Colonic mucosa (tissue), 4 donors: ENCODE measurements at regions not wholly inside any gene's neighbourhood (a gene's known extent, or its start where the extent isn't known, plus 50 kb on each side); places are given as distances from the start of the nearest gene placed in this dataset.

Source experiments
- DNase-seq: peaks from one replicate; pipeline ENCODE4 v3.0.0-alpha.2; 2020
- H3K27ac ChIP-seq: fragments of 200-600 bp; one replicate; pipeline ENCODE4 v1.8.0; 2021
- H3K27me3 ChIP-seq: fragments of 200-600 bp; one replicate; pipeline ENCODE4 v1.8.0; 2021
- H3K36me3 ChIP-seq: fragments of 200-600 bp; one replicate; pipeline ENCODE4 v1.8.0; 2021
- H3K4me1 ChIP-seq: fragments of 200-600 bp; one replicate; pipeline ENCODE4 v1.8.0; 2021; ENCODE audit warnings: mild to moderate bottlenecking
- H3K4me3 ChIP-seq: fragments of 200-600 bp; one replicate; pipeline ENCODE4 v1.8.0; 2021
- H3K9ac ChIP-seq, 2 donors: one replicate each; pipeline ENCODE4 v1.7.0; 2013; ENCODE audit warnings: control low read depth in 2 of 2, low read depth in 2 of 2, low read length in 2 of 2
- H3K9me3 ChIP-seq: fragments of 200-600 bp; one replicate; pipeline ENCODE4 v1.8.0; 2021
- intact Hi-C: fragments of 100-400 bp; cut with DNase I; formaldehyde crosslinking; loops from one replicate; pipeline ENCODE4 v1.14.1; 2022
- TF ChIP-seq, protein P1 (sequence below): fragments of 200-600 bp; IDR thresholded peaks from one replicate; pipeline ENCODE4 v1.8.0; 2022; ENCODE audit warnings: antibody characterized with exemption, mild to moderate bottlenecking
- donor health status: healthy.
- donor health status: DM: no; HTN: no; CAD: no.
- donor health status: DM: no; HTN: no; CAD: no.

DNA sequence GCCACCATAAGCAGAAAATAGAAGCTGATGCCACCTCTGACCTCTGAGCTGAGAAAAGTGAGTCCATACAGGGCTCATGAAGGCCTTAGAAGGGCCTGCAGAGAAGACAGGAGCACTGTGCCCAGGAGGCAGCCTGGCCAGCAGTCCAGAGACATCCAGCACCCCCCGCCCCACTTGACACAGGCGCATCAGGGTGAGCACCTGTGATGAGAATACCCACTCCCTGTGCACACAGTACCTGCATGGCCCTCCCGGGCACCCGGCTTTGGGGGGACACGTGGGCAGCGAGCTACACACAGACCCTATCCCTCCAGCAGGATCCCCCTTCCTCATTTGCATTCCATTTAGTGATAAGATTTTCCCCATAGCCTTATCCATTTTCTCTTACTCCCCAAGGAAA is 63.6 kb upstream of the NSMCE3 start:
- Histone ChIP-seq H3K9me3 (no peaks in the 10 kb centered on the region), H3K27me3 (no peaks in the 10 kb centered on the region), H3K4me3 (no peak overlapping the region), H3K4me1 (no peaks in the 10 kb centered on the region), H3K36me3 (no peaks in the 10 kb centered on the region), H3K27ac (no peak overlapping the region), H3K9ac (no peak overlapping the region)
- DNase-seq, result no peak
- TF ChIP-seq, protein P1, sequence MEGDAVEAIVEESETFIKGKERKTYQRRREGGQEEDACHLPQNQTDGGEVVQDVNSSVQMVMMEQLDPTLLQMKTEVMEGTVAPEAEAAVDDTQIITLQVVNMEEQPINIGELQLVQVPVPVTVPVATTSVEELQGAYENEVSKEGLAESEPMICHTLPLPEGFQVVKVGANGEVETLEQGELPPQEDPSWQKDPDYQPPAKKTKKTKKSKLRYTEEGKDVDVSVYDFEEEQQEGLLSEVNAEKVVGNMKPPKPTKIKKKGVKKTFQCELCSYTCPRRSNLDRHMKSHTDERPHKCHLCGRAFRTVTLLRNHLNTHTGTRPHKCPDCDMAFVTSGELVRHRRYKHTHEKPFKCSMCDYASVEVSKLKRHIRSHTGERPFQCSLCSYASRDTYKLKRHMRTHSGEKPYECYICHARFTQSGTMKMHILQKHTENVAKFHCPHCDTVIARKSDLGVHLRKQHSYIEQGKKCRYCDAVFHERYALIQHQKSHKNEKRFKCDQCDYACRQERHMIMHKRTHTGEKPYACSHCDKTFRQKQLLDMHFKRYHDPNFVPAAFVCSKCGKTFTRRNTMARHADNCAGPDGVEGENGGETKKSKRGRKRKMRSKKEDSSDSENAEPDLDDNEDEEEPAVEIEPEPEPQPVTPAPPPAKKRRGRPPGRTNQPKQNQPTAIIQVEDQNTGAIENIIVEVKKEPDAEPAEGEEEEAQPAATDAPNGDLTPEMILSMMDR, result no peak
- intact Hi-C loops, result no loop called here

DNA sequence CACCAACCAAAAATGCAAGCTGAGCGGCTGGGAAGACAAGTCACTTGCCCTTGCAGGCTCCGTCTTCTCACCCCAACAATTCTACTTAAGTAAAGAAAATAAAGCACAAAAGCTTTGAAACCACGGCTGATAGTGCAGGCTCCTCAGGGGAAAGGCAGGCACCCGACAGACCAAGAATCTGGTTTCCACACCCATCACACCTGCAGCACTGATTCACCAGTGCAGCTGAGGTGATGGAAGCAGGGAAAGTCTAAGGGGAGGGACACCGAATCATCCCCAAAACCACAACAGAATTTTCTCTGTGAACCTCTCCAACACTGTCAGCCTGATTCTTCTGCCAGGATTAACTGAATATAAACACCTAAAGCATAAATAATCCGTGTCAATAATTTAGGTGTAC is 62.0 kb upstream of the NSMCE3 start:
- Histone ChIP-seq H3K27me3 (no peaks in the 10 kb centered on the region), H3K9me3 (no peaks in the 10 kb centered on the region), H3K4me3 (no peak overlapping the region), H3K4me1 (no peaks in the 10 kb centered on the region), H3K27ac (no peak overlapping the region), H3K36me3 (no peaks in the 10 kb centered on the region), H3K9ac (no peak overlapping the region)
- intact Hi-C loops, result no loop called here
- TF ChIP-seq, protein P1, result no peak
- no peak for DNase-seq

DNA sequence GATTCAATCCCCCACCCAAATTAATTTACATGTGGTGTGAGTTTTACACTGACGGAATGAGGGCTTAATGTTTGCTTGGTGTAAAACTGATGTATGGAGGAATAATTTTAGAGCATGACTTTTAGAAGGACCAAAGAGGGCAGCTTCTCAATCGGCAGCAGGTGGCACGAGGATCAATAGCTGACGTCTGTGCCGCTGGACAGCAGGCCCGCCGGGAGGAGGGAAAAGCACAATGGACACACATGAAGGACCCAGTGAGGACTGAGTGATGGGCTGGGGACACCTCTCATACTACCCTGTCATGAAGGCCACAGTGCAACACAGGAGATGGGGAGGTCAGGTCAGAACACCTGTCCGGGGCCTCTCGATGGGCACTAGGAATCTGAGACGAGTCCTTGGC is 61.4 kb upstream of the NSMCE3 start:
- DNase-seq, result no peak
- Histone ChIP-seq H3K9me3 (no peaks in the 10 kb centered on the region), H3K9ac (no peak overlapping the region), H3K27me3 (no peaks in the 10 kb centered on the region), H3K27ac (no peak overlapping the region), H3K4me3 (no peak overlapping the region), H3K36me3 (no peaks in the 10 kb centered on the region), H3K4me1 (no peaks in the 10 kb centered on the region)
- intact Hi-C loops, result no loop called here
- TF ChIP-seq, protein P1, result no peak

DNA sequence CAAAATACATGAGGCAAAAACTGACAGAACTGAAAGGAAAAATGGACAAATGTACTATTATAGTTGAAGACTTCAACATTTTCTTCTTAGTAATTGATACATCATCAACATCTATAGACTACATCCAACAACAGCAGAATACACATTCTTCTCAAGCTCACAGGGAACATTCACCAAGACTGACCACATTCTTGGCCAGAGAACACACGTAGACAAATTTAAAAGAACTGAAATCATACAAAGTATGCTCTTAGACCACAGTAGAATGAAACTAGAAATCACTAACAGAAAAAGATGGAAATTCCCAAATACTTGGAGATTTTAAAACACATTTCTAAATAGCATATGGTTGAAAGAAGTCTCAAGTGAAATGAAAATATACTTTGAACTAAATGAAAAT is 55.1 kb upstream of the NSMCE3 start:
- Histone ChIP-seq H3K27ac (no peak overlapping the region), H3K27me3 (no peaks in the 10 kb centered on the region), H3K36me3 (no peaks in the 10 kb centered on the region), H3K9ac (no peak overlapping the region), H3K4me1 (no peaks in the 10 kb centered on the region), H3K9me3 (no peaks in the 10 kb centered on the region), H3K4me3 (no peak overlapping the region)
- TF ChIP-seq, protein P1, result no peak
- no peak for DNase-seq
- intact Hi-C loops, result no loop called here

DNA sequence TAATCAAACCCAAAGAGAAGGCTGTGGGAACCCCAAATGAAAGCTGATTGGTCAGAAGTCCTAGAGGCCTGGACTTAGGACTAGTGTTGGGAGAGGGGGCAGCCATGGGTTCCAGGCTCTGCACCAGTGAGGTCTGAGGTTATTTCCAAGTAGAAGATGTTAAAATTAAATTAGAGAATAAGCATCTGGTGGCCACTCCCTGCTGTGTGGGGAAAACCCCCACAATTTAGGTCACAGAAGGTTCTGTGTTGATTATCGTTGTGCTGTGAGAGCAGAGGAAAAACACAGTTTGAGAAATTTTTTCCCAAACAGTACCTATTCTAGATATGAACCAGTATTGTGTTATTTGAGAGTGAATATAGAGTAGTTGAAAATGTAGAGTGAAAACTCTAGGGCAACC is 53.9 kb upstream of the NSMCE3 start:
- Histone ChIP-seq H3K9ac (no peak overlapping the region), H3K27ac (no peak overlapping the region), H3K4me1 (no peaks in the 10 kb centered on the region), H3K9me3 (no peaks in the 10 kb centered on the region), H3K27me3 (no peaks in the 10 kb centered on the region), H3K36me3 (no peaks in the 10 kb centered on the region), H3K4me3 (no peak overlapping the region)
- TF ChIP-seq, protein P1, result no peak
- DNase-seq, result no peak
- intact Hi-C loops, result no loop called here

DNA sequence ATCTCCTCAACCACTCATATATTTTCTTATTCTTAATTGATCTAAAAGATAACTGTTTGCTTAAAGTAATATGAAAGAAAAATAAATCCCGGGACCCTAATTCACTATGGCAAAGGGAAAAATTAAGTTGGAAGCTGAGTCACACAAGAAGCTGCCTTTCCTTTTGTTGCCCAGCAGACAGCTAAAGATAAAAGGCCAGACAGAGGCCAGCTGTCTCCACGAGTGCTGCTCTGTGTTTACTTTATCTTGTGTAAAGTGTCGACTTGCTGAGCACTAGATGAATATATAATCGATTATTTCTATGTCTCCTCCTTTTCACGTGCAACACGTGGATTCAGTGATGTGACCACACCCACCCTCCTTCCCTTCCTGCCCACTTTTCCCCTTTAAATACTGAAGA is 52.8 kb upstream of the NSMCE3 start:
- intact Hi-C loops, result no loop called here
- no peak for DNase-seq
- Histone ChIP-seq H3K27ac (no peak overlapping the region), H3K4me1 (no peaks in the 10 kb centered on the region), H3K9me3 (no peaks in the 10 kb centered on the region), H3K27me3 (no peaks in the 10 kb centered on the region), H3K36me3 (no peaks in the 10 kb centered on the region), H3K9ac (no peak overlapping the region), H3K4me3 (no peak overlapping the region)
- TF ChIP-seq, protein P1, result no peak
